GM12872 (cell line): ENCODE measurements at regions not wholly inside any gene's neighbourhood (a gene's known extent, or its start where the extent isn't known, plus 50 kb on each side); places are given as distances from the start of the nearest gene placed in this dataset.

Experiments
- TF ChIP-seq, protein P1 (sequence below): IDR thresholded peaks from 3 replicates; pipeline ENCODE4 v1.5.1; 2011; ENCODE audit warnings: low read depth, mild to moderate bottlenecking, low read length, moderate library complexity; ENCODE audit not compliant: insufficient read depth

GRCh38 chr4:130110189-130110588 lies 1014.2 kb downstream of the C4orf33 start:
- TF ChIP-seq, protein P1, sequence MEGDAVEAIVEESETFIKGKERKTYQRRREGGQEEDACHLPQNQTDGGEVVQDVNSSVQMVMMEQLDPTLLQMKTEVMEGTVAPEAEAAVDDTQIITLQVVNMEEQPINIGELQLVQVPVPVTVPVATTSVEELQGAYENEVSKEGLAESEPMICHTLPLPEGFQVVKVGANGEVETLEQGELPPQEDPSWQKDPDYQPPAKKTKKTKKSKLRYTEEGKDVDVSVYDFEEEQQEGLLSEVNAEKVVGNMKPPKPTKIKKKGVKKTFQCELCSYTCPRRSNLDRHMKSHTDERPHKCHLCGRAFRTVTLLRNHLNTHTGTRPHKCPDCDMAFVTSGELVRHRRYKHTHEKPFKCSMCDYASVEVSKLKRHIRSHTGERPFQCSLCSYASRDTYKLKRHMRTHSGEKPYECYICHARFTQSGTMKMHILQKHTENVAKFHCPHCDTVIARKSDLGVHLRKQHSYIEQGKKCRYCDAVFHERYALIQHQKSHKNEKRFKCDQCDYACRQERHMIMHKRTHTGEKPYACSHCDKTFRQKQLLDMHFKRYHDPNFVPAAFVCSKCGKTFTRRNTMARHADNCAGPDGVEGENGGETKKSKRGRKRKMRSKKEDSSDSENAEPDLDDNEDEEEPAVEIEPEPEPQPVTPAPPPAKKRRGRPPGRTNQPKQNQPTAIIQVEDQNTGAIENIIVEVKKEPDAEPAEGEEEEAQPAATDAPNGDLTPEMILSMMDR, result no peak

DNA sequence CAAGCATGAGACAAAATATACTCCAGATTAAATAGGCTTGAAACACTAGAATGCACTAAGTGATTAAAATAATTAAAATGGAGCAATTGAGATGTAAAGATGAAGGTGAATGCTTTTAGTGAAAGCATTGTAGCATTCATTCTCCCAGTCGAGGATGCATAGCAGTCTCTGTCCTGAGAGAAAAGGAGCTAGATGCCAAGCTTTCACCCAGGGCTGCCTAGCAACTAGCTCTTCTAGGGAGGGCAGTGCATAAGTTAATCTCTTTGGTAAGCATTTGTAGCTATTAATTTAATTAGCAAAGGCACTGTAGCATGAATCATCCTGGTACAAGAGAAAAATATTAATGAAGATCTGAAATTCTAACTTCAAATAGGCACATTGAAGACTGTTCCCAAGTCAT lies 1014.8 kb downstream of the C4orf33 start:
- TF ChIP-seq, protein P1, result no peak

GRCh38 chr4:130124066-130124465 lies 1028.1 kb downstream of the C4orf33 start:
- TF ChIP-seq, protein P1, result no peak

GRCh38 chr4:130125467-130125866 lies 1029.5 kb downstream of the C4orf33 start:
- TF ChIP-seq, protein P1, result no peak

DNA sequence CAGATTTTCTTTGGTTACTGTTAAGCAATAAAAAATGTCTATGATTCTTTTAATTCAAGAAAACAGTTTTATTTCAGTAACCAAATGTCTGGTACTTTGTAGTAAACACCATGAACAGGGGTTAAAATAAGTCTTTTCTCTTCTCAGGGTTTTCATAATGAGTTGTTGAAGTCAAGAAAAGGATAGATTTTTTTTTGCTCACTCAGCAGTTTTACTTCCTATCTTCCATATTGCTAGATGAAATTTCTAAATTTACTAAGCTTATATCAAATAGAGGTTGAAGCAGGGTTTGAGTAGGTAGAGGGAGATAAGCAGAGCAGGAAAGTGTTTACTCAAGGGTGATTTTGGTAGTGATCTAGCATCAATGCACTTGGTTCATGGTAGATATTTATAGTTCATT lies 1031.3 kb downstream of the C4orf33 start:
- TF ChIP-seq, protein P1, result no peak

DNA sequence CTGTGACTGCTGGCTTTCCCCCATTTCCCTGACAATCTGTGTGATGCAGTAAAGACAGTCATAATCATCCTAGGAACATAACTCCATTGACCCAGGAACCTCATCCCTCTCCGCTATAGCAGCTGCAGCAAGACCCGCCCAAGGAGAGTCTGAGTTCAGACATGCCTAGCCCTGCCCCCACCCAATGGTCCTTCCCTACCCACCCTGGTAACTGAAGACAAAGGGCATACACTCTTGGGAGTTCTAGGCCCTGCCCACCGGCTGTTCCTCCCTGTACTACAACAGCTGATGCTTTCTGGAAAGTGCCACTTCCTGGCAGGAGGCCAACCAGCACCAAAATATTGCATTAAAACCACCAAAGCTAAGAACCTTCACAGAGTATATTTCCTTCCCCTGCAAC lies 1035.6 kb downstream of the C4orf33 start:
- TF ChIP-seq, protein P1, result no peak

DNA sequence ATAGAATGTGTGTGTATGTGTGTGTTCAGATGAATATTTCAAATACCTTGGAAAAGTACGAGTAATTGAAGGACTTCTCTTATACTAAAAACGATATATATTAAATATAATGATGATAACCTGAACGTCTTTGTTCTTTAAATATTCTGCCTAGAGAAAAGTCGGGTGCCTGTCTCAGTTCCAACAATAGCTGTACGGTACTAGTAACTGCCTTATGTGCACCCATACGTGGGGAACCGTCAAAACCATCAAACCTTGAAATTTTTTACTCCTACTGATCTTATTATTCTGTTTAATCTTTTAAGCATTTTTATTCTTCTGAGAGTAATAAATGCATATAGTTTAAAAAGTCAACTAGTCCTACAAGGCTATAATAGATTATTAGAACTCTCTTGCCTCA lies 1045.7 kb downstream of the C4orf33 start:
- TF ChIP-seq, protein P1, result no peak

DNA sequence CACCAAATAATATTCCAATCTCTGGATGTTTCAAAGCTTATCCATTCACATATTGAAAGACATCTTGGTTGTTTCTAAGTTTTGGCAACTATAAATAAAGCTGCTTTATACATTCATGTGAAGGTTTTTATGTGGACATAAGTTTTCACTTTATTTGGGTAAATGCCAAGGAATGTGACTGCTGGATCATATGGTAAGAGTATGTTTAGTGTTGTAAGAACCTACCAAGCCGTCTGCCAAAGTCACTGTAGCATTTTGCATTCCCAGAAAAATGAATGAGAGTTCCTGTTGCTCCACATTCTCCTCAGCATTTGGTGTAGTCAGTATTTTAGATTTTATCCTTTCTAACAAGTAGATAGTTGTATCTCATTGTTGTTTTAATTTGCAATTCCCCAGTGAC lies 1047.7 kb downstream of the C4orf33 start:
- TF ChIP-seq, protein P1, result no peak
